ENCODE measurements at regions not wholly inside any gene's neighbourhood (a gene's known extent, or its start where the extent isn't known, plus 50 kb on each side); places are given as distances from the start of the nearest gene placed in this dataset.
"Not testable (repeated sequence)": the region's sequence is repeated elsewhere in the genome, so short reads cannot be mapped to it uniquely, and the experiment has no call there.

- DNase-seq: no peak
These were observed 235.5 kb downstream of the SKIDA1 start for GRCh38 chr10:21289961-21290360.

GRCh38 chr10:21289271-21289670 lies 236.2 kb downstream of the SKIDA1 start:
- no peak for DNase-seq

GRCh38 chr10:21285742-21286331 lies 239.6 kb downstream of the SKIDA1 start:
- DNase-seq: no peak

- DNase-seq: no peak
These were observed 240.3 kb downstream of the SKIDA1 start for GRCh38 chr10:21285207-21285606.

GRCh38 chr10:21284301-21284700 lies 241.2 kb downstream of the SKIDA1 start:
- no peak for DNase-seq

- DNase-seq: not testable (repeated sequence)
These were observed 242.4 kb downstream of the SKIDA1 start for GRCh38 chr10:21283053-21283452.

GRCh38 chr10:21281765-21282484 lies 243.6 kb downstream of the SKIDA1 start:
- no peak for DNase-seq

GRCh38 chr10:21280971-21281572 lies 244.4 kb downstream of the SKIDA1 start:
- DNase-seq: no peak

GRCh38 chr10:21280037-21280436 lies 245.4 kb downstream of the SKIDA1 start:
- DNase-seq: no peak

GRCh38 chr10:21279217-21279575 lies 246.3 kb downstream of the SKIDA1 start:
- DNase-seq: no peak

GRCh38 chr10:21278491-21279216 lies 246.8 kb downstream of the SKIDA1 start:
- peak; percentile 62 to 66 for DNase-seq

GRCh38 chr10:21273400-21273968 lies 252.0 kb downstream of the SKIDA1 start:
- no peak for DNase-seq

- DNase-seq: no peak
These were observed 252.7 kb downstream of the SKIDA1 start for GRCh38 chr10:21272643-21273399.

GRCh38 chr10:21270976-21271375 lies 254.5 kb downstream of the SKIDA1 start:
- no peak for DNase-seq

GRCh38 chr10:21269289-21269688 lies 256.2 kb downstream of the SKIDA1 start:
- no peak for DNase-seq

- no peak for DNase-seq
These were observed 259.9 kb downstream of the SKIDA1 start for GRCh38 chr10:21265622-21266021.

GRCh38 chr10:21264271-21264670 lies 261.2 kb downstream of the SKIDA1 start:
- no peak for DNase-seq

GRCh38 chr10:21263839-21264238 lies 261.6 kb downstream of the SKIDA1 start:
- no peak for DNase-seq

GRCh38 chr10:21263263-21263803 lies 262.1 kb downstream of the SKIDA1 start:
- no peak for DNase-seq

- no peak for DNase-seq
These were observed 263.6 kb downstream of the SKIDA1 start for GRCh38 chr10:21261842-21262294.

- DNase-seq: no peak
These were observed 264.9 kb downstream of the SKIDA1 start for GRCh38 chr10:21260506-21261149.

GRCh38 chr10:21260066-21260465 lies 265.4 kb downstream of the SKIDA1 start:
- no peak for DNase-seq

All from NCI-H2081 (cell line).